Glutamatergic neuron (in vitro differentiated cells): ENCODE measurements at regions not wholly inside any gene's neighbourhood (a gene's known extent, or its start where the extent isn't known, plus 50 kb on each side); places are given as distances from the start of the nearest gene placed in this dataset.

ENCODE experiments used
- DNase-seq: peaks from one replicate; pipeline ENCODE4 v3.0.0; 2022
- H3K27ac Mint-ChIP-seq: one replicate; pipeline ENCODE4 v1.8.0; 2020; ENCODE audit warnings: mild to moderate bottlenecking, mixed read lengths, inconsistent platforms; ENCODE audit not compliant: unreplicated experiment
- H3K27me3 Mint-ChIP-seq: one replicate; pipeline ENCODE4 v1.8.0; 2020; ENCODE audit warnings: mild to moderate bottlenecking, moderate library complexity, mixed read lengths, inconsistent platforms; ENCODE audit not compliant: unreplicated experiment
- H3K36me3 Mint-ChIP-seq: one replicate; pipeline ENCODE4 v1.8.0; 2020; ENCODE audit warnings: mild to moderate bottlenecking, mixed read lengths, inconsistent platforms; ENCODE audit not compliant: unreplicated experiment
- H3K4me1 Mint-ChIP-seq: one replicate; pipeline ENCODE4 v1.8.0; 2020; ENCODE audit warnings: mild to moderate bottlenecking, low read depth, mixed read lengths, inconsistent platforms; ENCODE audit not compliant: unreplicated experiment
- H3K4me3 Mint-ChIP-seq: one replicate; pipeline ENCODE4 v1.8.0; 2020; ENCODE audit warnings: mild to moderate bottlenecking, mixed read lengths, inconsistent platforms; ENCODE audit not compliant: unreplicated experiment
- H3K9me3 Mint-ChIP-seq: one replicate; pipeline ENCODE4 v1.8.0; 2020; ENCODE audit warnings: mild to moderate bottlenecking, moderate library complexity, mixed read lengths, inconsistent platforms; ENCODE audit not compliant: unreplicated experiment
- CTCF ChIP-seq: fragments of 200-600 bp; sonication (generic); IDR thresholded peaks from one replicate; pipeline ENCODE4 v1.5.0; 2021; ENCODE audit not compliant: partially characterized antibody, unreplicated experiment

GRCh38 chr2:58853420-58853819 lies 612.3 kb upstream of the FANCL start:
- TF ChIP-seq CTCF: no peak
- Mint-ChIP-seq H3K4me3 (no peak overlapping the region), H3K9me3 (no peaks in the 10 kb centered on the region), H3K36me3 (peaks cover 4% of the 10 kb centered on the region), H3K27ac (no peak overlapping the region), H3K4me1 (peaks cover 6% of the 10 kb centered on the region), H3K27me3 (no peaks in the 10 kb centered on the region)
- DNase-seq: no peak

- no peak for DNase-seq
- Mint-ChIP-seq H3K27ac (no peak overlapping the region), H3K9me3 (no peaks in the 10 kb centered on the region)
Observed at GRCh38 chr2:58852905-58853304, 611.8 kb upstream of the FANCL start.

GRCh38 chr2:58852243-58852642 lies 611.1 kb upstream of the FANCL start:
- H3K27me3 Mint-ChIP-seq: no peaks in the 10 kb centered on the region
- no peaks in the 10 kb centered on the region for H3K9me3 Mint-ChIP-seq
- no peak overlapping the region for H3K27ac Mint-ChIP-seq
- no peak overlapping the region for H3K4me3 Mint-ChIP-seq
- peaks cover 6% of the 10 kb centered on the region for H3K4me1 Mint-ChIP-seq
- no peak for DNase-seq
- no peak for TF ChIP-seq CTCF
- H3K36me3 Mint-ChIP-seq: peaks cover 4% of the 10 kb centered on the region

More at GRCh38 chr2:58852905-58853304, 611.8 kb upstream of the FANCL start:
- Mint-ChIP-seq H3K4me3 (no peak overlapping the region), H3K4me1 (peaks cover 6% of the 10 kb centered on the region), H3K27me3 (no peaks in the 10 kb centered on the region), H3K36me3 (peaks cover 4% of the 10 kb centered on the region)
- no peak for TF ChIP-seq CTCF

GRCh38 chr2:58851598-58851997 lies 610.5 kb upstream of the FANCL start:
- H3K36me3 Mint-ChIP-seq: no peaks in the 10 kb centered on the region
- H3K9me3 Mint-ChIP-seq: no peaks in the 10 kb centered on the region

GRCh38 chr2:58845011-58845410 lies 603.9 kb upstream of the FANCL start:
- DNase-seq: no peak
- TF ChIP-seq CTCF: no peak
- no peaks in the 10 kb centered on the region for H3K9me3 Mint-ChIP-seq
- no peaks in the 10 kb centered on the region for H3K36me3 Mint-ChIP-seq
- H3K4me3 Mint-ChIP-seq: no peak overlapping the region
- no peaks in the 10 kb centered on the region for H3K27me3 Mint-ChIP-seq
- H3K4me1 Mint-ChIP-seq: no peaks in the 10 kb centered on the region
- no peak overlapping the region for H3K27ac Mint-ChIP-seq

More at GRCh38 chr2:58851598-58851997, 610.5 kb upstream of the FANCL start:
- Mint-ChIP-seq H3K4me1 (peaks cover 6% of the 10 kb centered on the region), H3K4me3 (no peak overlapping the region), H3K27me3 (no peaks in the 10 kb centered on the region), H3K27ac (no peak overlapping the region)
- TF ChIP-seq CTCF: no peak
- DNase-seq: no peak
